Heart left ventricle (tissue), 13 donors: ENCODE measurements at regions not wholly inside any gene's neighbourhood (a gene's known extent, or its start where the extent isn't known, plus 50 kb on each side); places are given as distances from the start of the nearest gene placed in this dataset.
"Not testable (repeated sequence)": the region's sequence is repeated elsewhere in the genome, so short reads cannot be mapped to it uniquely, and the experiment has no call there.

Experiments used
- CTCF ChIP-seq, 12 donors: fragments of 200-600 bp; sonication (generic) in 4 of 12; IDR thresholded peaks; one replicate each; pipeline versions ENCODE4 v1.5.0 to v1.8.0; 2018 to 2022; ENCODE audit warnings: antibody characterized with exemption in 12 of 12, mild to moderate bottlenecking in 5 of 12
- POLR2A ChIP-seq, 2 donors: fragments of 450-650 bp; IDR thresholded peaks; one replicate each; pipeline ENCODE4 v1.6.1; 2017; ENCODE audit warnings: antibody characterized with exemption in 2 of 2, mild to moderate bottlenecking in 2 of 2, moderate library complexity in 2 of 2
- donor health status: ischemic (EF 13 %, LVEDD 7.1; RV severe dilation, severe dysfunction).
- donor health status: DM: no; HTN: yes; CAD: no.
- donor health status: DM: no; HTN: no; CAD: no.
- donor health status: ischemic (EF 25% LVEDD 6.9; RV normal size, moderate dysfunction).
- donor health status: ischemic (EF 25% LVEDD 5.7; RV mildly dilated, moderate dysfunction).
- donor health status: ischemic (EF 35%, LVEDD 5.7; RV mildly dilated, moderate dysfunction).
- donor health status: nonischemic (EF 11% LVEDD 7.7; RV severe dilation, severe dysfunction).
- donor health status: DM: yes; HTN: yes; CAD: no.
- donor health status: PGD.
- donor health status: ischemic (EF 29% LVEDD 5.4; RV normal size, mild dysfunction).
- donor health status: nonischemic (EF 23%, LVEDD 6.1; RV moderate dilation, normal function).

- TF ChIP-seq POLR2A, CTCF (IDR thresholded peaks at IDR 0.05): not testable (repeated sequence)
Observed at GRCh38 chr4:3946553-3946952, 180.4 kb downstream of the ADRA2C start.
